CD8-positive, alpha-beta memory T cell (primary cell): ENCODE measurements at regions not wholly inside any gene's neighbourhood (a gene's known extent, or its start where the extent isn't known, plus 50 kb on each side); places are given as distances from the start of the nearest gene placed in this dataset.

ENCODE experiments used
- CTCF ChIA-PET: fragments of 350-600 bp; sonication (Branson Sonifier 250); formaldehyde crosslinking; loops from one replicate; lab custom pipeline; 2021; ENCODE audit warnings: antibody characterized with exemption; lab: Charles Lee
- POLR2A ChIA-PET: fragments of 350-600 bp; sonication (Branson Sonifier 250); formaldehyde crosslinking; loops from one replicate; lab custom pipeline; 2021; ENCODE audit warnings: antibody characterized with exemption; lab: Charles Lee
- DNase-seq, 5 donors: peaks; one replicate each; pipeline versions ENCODE4 v3.0.0 to v3.0.0-alpha.2; 2020 to 2022; ENCODE audit warnings: mixed read lengths in 1 of 5
- H3K27ac ChIP-seq: one replicate; pipeline ENCODE4 v1.7.0; 2013; ENCODE audit warnings: low read depth, mild to moderate bottlenecking, low read length, moderate library complexity
- H3K27me3 ChIP-seq: 2 replicates; pipeline ENCODE4 v1.7.0; 2013; ENCODE audit warnings: low read length, mild to moderate bottlenecking; ENCODE audit not compliant: insufficient read depth, poor library complexity, severe bottlenecking
- H3K36me3 ChIP-seq: 2 replicates; pipeline ENCODE4 v1.7.0; 2013; ENCODE audit warnings: mild to moderate bottlenecking, low read length, moderate library complexity; ENCODE audit not compliant: insufficient read depth
- H3K4me1 ChIP-seq: 2 replicates; pipeline ENCODE4 v1.7.0; 2013; ENCODE audit warnings: mild to moderate bottlenecking, low read length, moderate library complexity; ENCODE audit not compliant: insufficient read depth
- H3K4me3 ChIP-seq: 2 replicates; pipeline ENCODE4 v1.7.0; 2013; ENCODE audit warnings: mild to moderate bottlenecking, low read length
- H3K9me3 ChIP-seq: 2 replicates; pipeline ENCODE4 v1.7.0; 2013; ENCODE audit warnings: mild to moderate bottlenecking, low read length
- H3K27ac Mint-ChIP-seq, 8 donors: one replicate each; pipeline ENCODE4 v1.8.0; 2020 to 2021; ENCODE audit warnings: mixed read lengths in 8 of 8, mild to moderate bottlenecking in 6 of 8, inconsistent platforms in 3 of 8, moderate library complexity in 3 of 8
- H3K27me3 Mint-ChIP-seq, 2 donors: one replicate each; pipeline ENCODE4 v1.8.0; 2020 to 2021; ENCODE audit warnings: mixed read lengths in 2 of 2, mild to moderate bottlenecking in 1 of 2, moderate library complexity in 1 of 2
- H3K36me3 Mint-ChIP-seq, 3 donors: one replicate each; pipeline ENCODE4 v1.8.0; 2020 to 2021; ENCODE audit warnings: mixed read lengths in 3 of 3, inconsistent platforms in 1 of 3, mild to moderate bottlenecking in 1 of 3
- H3K4me1 Mint-ChIP-seq, 3 donors: one replicate each; pipeline ENCODE4 v1.8.0; 2020 to 2021; ENCODE audit warnings: mixed read lengths in 3 of 3, inconsistent platforms in 1 of 3, mild to moderate bottlenecking in 1 of 3
- H3K4me3 Mint-ChIP-seq, 7 donors: one replicate each; pipeline ENCODE4 v1.8.0; 2020 to 2021; ENCODE audit warnings: mixed read lengths in 7 of 7, mild to moderate bottlenecking in 6 of 7, moderate library complexity in 4 of 7, inconsistent platforms in 2 of 7
- H3K9me3 Mint-ChIP-seq, 5 donors: one replicate each; pipeline ENCODE4 v1.8.0; 2020 to 2022; ENCODE audit warnings: mixed read lengths in 5 of 5, mild to moderate bottlenecking in 3 of 5, moderate library complexity in 2 of 5, inconsistent platforms in 1 of 5

DNA sequence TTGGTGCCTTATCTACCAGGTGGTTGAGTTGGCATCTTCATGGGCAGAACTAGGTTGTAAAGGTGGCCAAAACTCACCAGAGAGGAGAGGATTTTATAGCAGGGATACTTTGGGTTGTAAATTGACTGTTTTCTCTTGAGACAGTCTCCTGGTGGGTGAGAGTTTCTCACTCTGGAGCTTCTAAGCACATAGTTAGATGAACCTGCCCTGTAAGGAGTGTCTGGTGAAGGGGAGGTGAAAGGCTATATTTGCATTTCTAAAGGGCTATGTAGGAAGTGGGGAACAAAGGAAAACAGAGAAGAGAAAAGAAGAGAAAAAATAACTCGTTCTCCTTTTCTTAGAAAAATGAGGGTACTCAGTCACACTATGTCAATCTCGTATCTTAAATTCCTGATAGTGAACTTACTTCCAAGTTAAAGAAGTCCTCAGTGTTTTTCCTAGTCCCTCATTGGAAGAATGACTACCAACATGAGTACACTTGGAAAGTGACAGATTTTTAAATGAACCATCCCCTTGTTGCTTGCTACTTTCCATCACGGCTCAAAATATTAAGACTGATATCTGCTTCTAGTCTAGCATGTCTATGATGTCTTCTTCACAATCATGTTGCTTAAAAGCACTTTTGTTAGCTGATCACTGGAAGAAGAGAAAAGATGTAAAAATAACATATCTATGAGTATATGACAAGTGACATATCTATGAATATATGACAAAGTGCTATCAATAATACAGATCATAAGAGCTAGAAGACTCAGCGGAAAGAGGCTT is 113.8 kb upstream of the P2RY1 start:
- Mint-ChIP-seq H3K4me1 (no peaks in the 10 kb centered on the region), H3K27me3 (peaks cover 3 to 7% of the 10 kb centered on the region in 2 donors), H3K9me3 (peaks cover 0 to 1% (median 0%) of the 10 kb centered on the region in 5 donors), H3K27ac (no peak overlapping the region), H3K4me3 (no peak overlapping the region), H3K36me3 (no peaks in the 10 kb centered on the region)
- ChIA-PET POLR2A (no interaction called here), CTCF (no interaction called here)
- H3K9me3 ChIP-seq = no peaks in the 10 kb centered on the region
- DNase-seq = no peak
- no peak overlapping the region for H3K4me3 ChIP-seq
- no peaks in the 10 kb centered on the region for H3K4me1 ChIP-seq
- no peaks in the 10 kb centered on the region for H3K36me3 ChIP-seq
- no peak overlapping the region for H3K27ac ChIP-seq
- no peaks in the 10 kb centered on the region for H3K27me3 ChIP-seq

DNA sequence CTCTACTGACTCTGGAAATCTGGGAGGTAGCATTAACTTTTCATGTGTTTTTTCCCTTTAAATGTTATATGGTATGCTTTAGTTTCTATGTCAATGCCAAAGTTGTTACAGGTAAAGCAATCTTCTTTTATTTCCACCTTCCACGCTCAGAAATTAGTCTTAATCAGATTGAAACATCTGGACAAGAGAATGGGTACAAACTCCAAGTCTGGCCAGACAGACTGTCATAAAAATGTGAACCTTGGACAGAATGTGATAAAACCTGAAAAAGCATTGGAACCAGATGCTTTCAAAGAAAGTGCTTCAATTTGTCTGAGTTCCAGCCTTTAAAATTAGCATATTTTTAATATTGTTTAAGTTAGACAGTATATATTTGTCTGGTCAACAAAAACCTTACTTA is 110.7 kb upstream of the P2RY1 start:
- no peak for DNase-seq
- Histone ChIP-seq H3K27ac (no peak overlapping the region), H3K27me3 (no peaks in the 10 kb centered on the region), H3K9me3 (no peaks in the 10 kb centered on the region), H3K36me3 (no peaks in the 10 kb centered on the region), H3K4me3 (no peak overlapping the region), H3K4me1 (no peaks in the 10 kb centered on the region)
- Mint-ChIP-seq H3K4me3 (no peak overlapping the region), H3K4me1 (no peaks in the 10 kb centered on the region), H3K36me3 (no peaks in the 10 kb centered on the region), H3K27ac (no peak overlapping the region), H3K27me3 (peaks cover 4 to 7% of the 10 kb centered on the region in 2 donors), H3K9me3 (peaks cover 0 to 1% (median 0%) of the 10 kb centered on the region in 5 donors)
- ChIA-PET CTCF (no interaction called here), POLR2A (no interaction called here)

DNA sequence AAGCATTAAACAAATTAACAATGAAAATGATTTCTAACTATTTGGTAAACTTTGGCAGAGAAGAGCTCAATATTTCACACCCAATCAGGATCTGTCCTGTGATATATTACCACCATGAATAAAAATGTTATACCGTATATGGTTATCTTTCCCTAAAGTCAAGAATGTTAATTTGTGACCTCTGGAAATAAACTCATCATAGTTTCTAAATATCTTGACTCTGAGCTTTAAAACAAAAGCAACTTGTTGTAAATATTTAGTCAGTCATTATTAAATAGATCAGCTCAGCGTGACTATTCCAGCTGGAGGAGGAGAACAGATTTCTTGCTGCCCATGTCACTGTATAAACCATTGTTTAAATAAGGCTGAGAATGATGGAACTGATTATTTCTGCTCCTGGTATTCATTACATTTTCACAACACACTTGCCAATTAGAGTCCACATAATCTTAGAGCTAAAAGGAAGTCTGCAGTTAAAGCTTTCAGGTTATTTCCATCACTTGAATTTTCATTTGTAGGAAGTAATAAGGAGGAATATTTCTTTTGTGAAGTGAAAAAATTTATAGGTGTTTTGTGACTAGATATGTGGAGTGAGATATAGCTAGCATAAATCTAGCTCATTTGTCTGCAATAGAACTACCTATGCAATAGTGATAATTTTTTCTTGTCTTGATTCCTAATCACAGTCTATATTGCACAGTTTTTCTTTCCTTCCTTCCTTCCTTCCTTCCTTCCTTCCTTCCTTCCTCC is 106.5 kb upstream of the P2RY1 start:
- Mint-ChIP-seq H3K4me1 (no peaks in the 10 kb centered on the region), H3K27me3 (peaks cover 3 to 4% of the 10 kb centered on the region in 2 donors), H3K36me3 (no peaks in the 10 kb centered on the region), H3K9me3 (no peaks in the 10 kb centered on the region), H3K27ac (no peak overlapping the region), H3K4me3 (no peak overlapping the region)
- Histone ChIP-seq H3K4me3 (no peak overlapping the region), H3K36me3 (no peaks in the 10 kb centered on the region), H3K27me3 (no peaks in the 10 kb centered on the region), H3K4me1 (no peaks in the 10 kb centered on the region), H3K27ac (no peak overlapping the region), H3K9me3 (no peaks in the 10 kb centered on the region)
- no peak for DNase-seq
- CTCF ChIA-PET = no interaction called here
- POLR2A ChIA-PET = no interaction called here

DNA sequence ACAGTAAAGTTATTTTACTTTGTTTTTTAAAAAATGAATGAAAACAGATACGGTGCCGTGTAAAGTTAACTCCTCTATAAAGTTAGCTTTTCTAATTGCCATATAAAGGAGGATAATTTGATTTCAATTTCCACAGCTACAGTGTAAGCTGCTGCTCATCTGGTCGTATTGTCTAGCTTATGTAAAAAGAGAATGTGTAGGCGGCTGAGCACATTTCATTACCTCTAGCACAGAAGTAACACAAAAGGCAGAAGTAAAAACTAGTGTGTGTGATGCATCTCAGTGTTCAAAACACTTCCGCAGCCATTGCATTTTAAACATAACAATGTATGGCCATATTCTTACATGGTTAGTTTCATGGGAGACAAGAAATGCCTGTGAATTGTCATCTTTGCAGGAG is 105.0 kb upstream of the P2RY1 start:
- no peak overlapping the region for H3K4me3 ChIP-seq
- H3K27me3 ChIP-seq = no peaks in the 10 kb centered on the region
- ChIA-PET POLR2A (no interaction called here), CTCF (interaction anchor here (0.7 kb wide), 1 partner anchor 1481 kb away, joined by 3 read pairs; no protein-coding TSS in a partner anchor)
- no peaks in the 10 kb centered on the region for H3K4me1 ChIP-seq
- Mint-ChIP-seq H3K9me3 (no peaks in the 10 kb centered on the region), H3K4me1 (no peaks in the 10 kb centered on the region), H3K4me3 (no peak overlapping the region), H3K27me3 (peaks cover 0 to 3% of the 10 kb centered on the region in 2 donors), H3K36me3 (no peaks in the 10 kb centered on the region), H3K27ac (no peak overlapping the region)
- no peak for DNase-seq
- no peak overlapping the region for H3K27ac ChIP-seq
- no peaks in the 10 kb centered on the region for H3K36me3 ChIP-seq
- no peaks in the 10 kb centered on the region for H3K9me3 ChIP-seq

DNA sequence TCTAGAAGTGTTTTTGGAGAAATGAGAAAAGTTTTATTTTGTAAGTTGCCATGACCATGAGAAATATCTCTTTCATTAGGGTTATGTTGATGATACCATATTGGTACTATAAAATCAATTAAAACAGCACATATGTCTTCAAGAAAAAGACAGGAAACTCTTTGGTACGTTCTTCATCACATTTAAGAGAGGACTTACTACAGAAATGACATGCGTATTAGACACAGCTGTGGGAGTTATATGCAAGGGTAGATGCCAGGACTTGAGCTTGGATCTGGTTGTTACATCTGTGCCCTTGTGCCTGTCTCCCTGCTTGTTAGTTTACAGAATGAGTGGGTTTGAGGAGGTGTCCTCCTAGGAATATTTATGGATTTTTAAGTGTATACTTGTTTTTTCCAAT is 103.4 kb upstream of the P2RY1 start:
- no peak for DNase-seq
- Mint-ChIP-seq H3K27me3 (peaks cover 0 to 1% of the 10 kb centered on the region in 2 donors), H3K36me3 (no peaks in the 10 kb centered on the region), H3K4me3 (no peak overlapping the region), H3K4me1 (no peaks in the 10 kb centered on the region), H3K27ac (no peak overlapping the region), H3K9me3 (no peaks in the 10 kb centered on the region)
- Histone ChIP-seq H3K9me3 (no peaks in the 10 kb centered on the region), H3K27me3 (no peaks in the 10 kb centered on the region), H3K4me1 (no peaks in the 10 kb centered on the region), H3K27ac (no peak overlapping the region), H3K4me3 (no peak overlapping the region), H3K36me3 (no peaks in the 10 kb centered on the region)
- POLR2A ChIA-PET = no interaction called here
- CTCF ChIA-PET = no interaction called here

DNA sequence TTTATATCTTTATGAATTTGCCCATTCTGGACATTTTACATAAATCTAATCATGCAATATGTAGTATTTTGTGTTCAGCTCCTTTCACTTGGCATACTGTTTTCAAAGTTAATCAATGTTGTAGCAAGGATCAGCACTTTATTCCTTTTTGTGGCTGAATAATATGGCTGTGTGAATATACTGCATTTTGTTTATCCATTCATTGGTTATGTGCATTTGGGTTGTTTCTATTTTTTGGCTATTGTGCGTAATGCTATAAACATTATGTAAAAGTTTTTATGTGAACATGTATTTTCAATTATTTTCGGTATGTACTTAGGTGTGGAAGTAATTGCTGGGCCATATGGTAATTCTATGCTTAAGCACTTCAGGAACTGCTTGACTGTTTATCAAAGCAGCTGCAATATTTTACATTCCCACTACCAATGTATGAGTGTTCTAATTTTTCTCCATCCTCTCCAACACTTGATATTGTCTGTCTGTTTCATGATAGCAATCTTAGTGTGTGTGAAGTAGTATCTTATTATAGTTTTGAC is 101.3 kb upstream of the P2RY1 start:
- Mint-ChIP-seq H3K4me3 (no peak overlapping the region), H3K9me3 (no peaks in the 10 kb centered on the region), H3K27me3 (peaks cover 0 to 1% of the 10 kb centered on the region in 2 donors), H3K27ac (no peak overlapping the region), H3K4me1 (no peaks in the 10 kb centered on the region), H3K36me3 (no peaks in the 10 kb centered on the region)
- no peak overlapping the region for H3K27ac ChIP-seq
- H3K27me3 ChIP-seq = no peaks in the 10 kb centered on the region
- CTCF ChIA-PET = no interaction called here
- no peak overlapping the region for H3K4me3 ChIP-seq
- H3K36me3 ChIP-seq = no peaks in the 10 kb centered on the region
- H3K9me3 ChIP-seq = no peaks in the 10 kb centered on the region
- POLR2A ChIA-PET = no interaction called here
- no peaks in the 10 kb centered on the region for H3K4me1 ChIP-seq
- no peak for DNase-seq

DNA sequence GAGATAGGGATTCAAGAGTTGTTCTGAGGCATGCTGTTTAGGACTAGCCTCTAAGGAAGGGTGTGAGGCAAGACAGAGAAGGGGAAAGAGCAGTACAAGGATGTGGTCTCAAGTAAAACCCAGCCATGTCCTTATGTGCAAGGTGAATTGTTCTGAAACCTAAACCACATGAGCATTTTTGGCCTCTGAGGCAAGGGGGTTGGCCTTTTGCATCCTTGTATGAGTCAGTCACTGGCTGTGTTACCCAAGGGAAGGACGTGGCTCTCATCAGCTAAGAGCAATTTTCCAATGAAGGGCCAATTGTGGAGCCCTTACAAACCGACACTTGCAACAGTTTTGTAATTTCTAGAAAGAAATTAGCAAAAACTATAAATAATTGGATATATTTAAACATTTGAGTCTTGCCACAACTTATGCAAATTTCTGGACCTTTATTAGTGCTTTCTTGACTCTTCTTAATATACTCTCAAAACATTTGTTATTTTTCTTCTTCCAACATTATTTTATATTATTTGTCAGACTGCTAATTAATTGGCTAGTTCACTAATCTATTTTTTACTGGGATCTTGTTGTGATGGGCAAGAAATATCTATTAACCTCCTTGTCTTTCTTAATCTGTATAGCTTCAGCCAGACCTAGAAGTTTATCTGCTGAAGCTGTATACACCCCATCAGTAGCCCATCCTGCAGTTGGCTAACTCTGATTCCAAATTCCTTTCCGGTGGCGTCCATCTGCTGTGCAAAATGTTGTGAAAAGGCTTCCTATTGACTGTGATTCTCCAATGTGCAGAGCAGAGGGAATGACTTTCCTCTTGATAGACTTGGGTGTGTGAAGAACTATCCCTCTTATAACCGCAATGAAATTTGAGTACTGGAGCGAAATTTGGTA is 97.7 kb upstream of the P2RY1 start:
- no peak overlapping the region for H3K4me3 ChIP-seq
- H3K27me3 Mint-ChIP-seq = no peaks in the 10 kb centered on the region
- H3K4me3 Mint-ChIP-seq = no peak overlapping the region
- no peaks in the 10 kb centered on the region for H3K9me3 ChIP-seq
- H3K27ac Mint-ChIP-seq = no peak overlapping the region
- no peaks in the 10 kb centered on the region for H3K36me3 Mint-ChIP-seq
- ChIA-PET CTCF (no interaction called here), POLR2A (no interaction called here)
- no peak overlapping the region for H3K27ac ChIP-seq
- no peaks in the 10 kb centered on the region for H3K4me1 ChIP-seq
- no peaks in the 10 kb centered on the region for H3K4me1 Mint-ChIP-seq
- no peaks in the 10 kb centered on the region for H3K27me3 ChIP-seq
- no peaks in the 10 kb centered on the region for H3K36me3 ChIP-seq
- no peak for DNase-seq
- H3K9me3 Mint-ChIP-seq = no peaks in the 10 kb centered on the region
